GM12874 (cell line): ENCODE measurements at regions not wholly inside any gene's neighbourhood (a gene's known extent, or its start where the extent isn't known, plus 50 kb on each side); places are given as distances from the start of the nearest gene placed in this dataset.

Source experiments
- CTCF ChIP-seq: IDR thresholded peaks from 2 replicates; pipeline ENCODE4 v1.5.1; 2011; ENCODE audit warnings: low read depth, mild to moderate bottlenecking, control low read depth, low read length, moderate library complexity; ENCODE audit not compliant: insufficient read depth

GRCh38 chr3:74403307-74403706 is 211.2 kb downstream of the CNTN3 start:
- no peak for TF ChIP-seq CTCF

GRCh38 chr3:74402821-74403220 is 211.6 kb downstream of the CNTN3 start:
- TF ChIP-seq CTCF: no peak

GRCh38 chr3:74393426-74393825 is 221.0 kb downstream of the CNTN3 start:
- TF ChIP-seq CTCF: no peak

- TF ChIP-seq CTCF: no peak
These were observed 224.2 kb downstream of the CNTN3 start for GRCh38 chr3:74390121-74390877.

GRCh38 chr3:74387111-74387735 is 227.2 kb downstream of the CNTN3 start:
- no peak for TF ChIP-seq CTCF

GRCh38 chr3:74384159-74384558 is 230.3 kb downstream of the CNTN3 start:
- no peak for TF ChIP-seq CTCF

GRCh38 chr3:74377669-74378068 is 236.8 kb downstream of the CNTN3 start:
- TF ChIP-seq CTCF: no peak
